Stomach (tissue), 8 donors: ENCODE measurements at regions not wholly inside any gene's neighbourhood (a gene's known extent, or its start where the extent isn't known, plus 50 kb on each side); places are given as distances from the start of the nearest gene placed in this dataset.

Source experiments
- DNase-seq, 2 donors: peaks; one replicate each; pipeline versions ENCODE4 v3.0.0 to v3.0.0-alpha.2; 2013 to 2019
- H3K27ac ChIP-seq, 5 donors: fragments of 200-600 bp in 4 of 5; sonication (generic) in 4 of 5; one replicate each; pipeline ENCODE4 v1.5.1; 2013 to 2019; ENCODE audit warnings: mild to moderate bottlenecking in 1 of 5, moderate library complexity in 1 of 5
- H3K27me3 ChIP-seq, 3 donors: fragments of 200-600 bp; sonication (generic); one replicate each; pipeline ENCODE4 v1.5.1; 2017 to 2019; ENCODE audit warnings: mixed run types in 1 of 3
- H3K36me3 ChIP-seq, 4 donors: fragments of 200-600 bp; sonication (generic); 1 replicate in 3 of 4; 2 replicates in 1 of 4; pipeline ENCODE4 v1.5.1; 2016 to 2019
- H3K4me1 ChIP-seq, 4 donors: fragments of 200-600 bp; sonication (generic); one replicate each; pipeline ENCODE4 v1.5.1; 2016 to 2019
- H3K4me3 ChIP-seq, 4 donors: fragments of 200-600 bp; sonication (generic) in 3 of 4; one replicate each; pipeline ENCODE4 v1.5.1; 2016 to 2019; ENCODE audit warnings: mild to moderate bottlenecking in 1 of 4
- H3K9me3 ChIP-seq, 4 donors: fragments of 200-600 bp; sonication (generic); one replicate each; pipeline ENCODE4 v1.5.1; 2016 to 2019
- CTCF ChIP-seq, 7 experiments: fragments of 450-650 bp in 4 of 7; fragments of 200-600 bp in 3 of 7; sonication (generic) in 3 of 7; IDR thresholded peaks; one replicate each; pipeline ENCODE4 v1.5.1; 2016 to 2019; ENCODE audit warnings: antibody characterized with exemption in 7 of 7, control low read depth in 2 of 7, mild to moderate bottlenecking in 1 of 7
- EP300 ChIP-seq: sonication (generic); formaldehyde crosslinking; IDR thresholded peaks from one replicate; pipeline ENCODE4 v1.6.1; 2017; ENCODE audit warnings: antibody characterized with exemption
- POLR2A ChIP-seq, 4 donors: fragments of 450-650 bp; IDR thresholded peaks; one replicate each; pipeline ENCODE4 v1.6.1; 2016; ENCODE audit warnings: antibody characterized with exemption in 4 of 4, control low read depth in 2 of 4, mild to moderate bottlenecking in 1 of 4, moderate library complexity in 1 of 4
- POLR2AphosphoS5 ChIP-seq, 3 donors: sonication (generic); formaldehyde crosslinking; IDR thresholded peaks; one replicate each; pipeline ENCODE4 v1.6.1; 2016; ENCODE audit warnings: antibody characterized with exemption in 3 of 3
- WGBS, 5 donors: extraction: QIAGEN DNeasy Blood & Tissue Kit in 3 of 5; methylation state at CpG; one replicate each; pipeline versions ENCODE4 v1.1.5 to v1.1.7; 2013 to 2018; 5-methylcytosine and 5-hydroxymethylcytosine counted together
- intact Hi-C: fragments of 100-400 bp; cut with DNase I; formaldehyde crosslinking; loops from one replicate; pipeline ENCODE4 v1.15.1; 2023; ENCODE audit warnings: low total_unique reads
- donor health status: healthy with polysubstance abuse.
- donor health status: Bipolar disorder and iron deficiency.
- donor health status: healthy.

GRCh38 chr2:160876765-160877164, 283.5 kb upstream of the TANK start:
- H3K4me3 ChIP-seq: no peak overlapping the region
- WGBS, 5 donors: 76 to 89% (median 80%) methylated on average over 3 of the region's 3 CpGs
- no peaks in the 10 kb centered on the region for H3K27me3 ChIP-seq
- H3K36me3 ChIP-seq: no peaks in the 10 kb centered on the region
- no peaks in the 10 kb centered on the region for H3K9me3 ChIP-seq
- H3K27ac ChIP-seq: no peak overlapping the region
- intact Hi-C loops: no loop called here
- DNase-seq: no peak
- TF ChIP-seq POLR2AphosphoS5 (IDR thresholded peaks at IDR 0.05): no peak
- TF ChIP-seq CTCF (IDR thresholded peaks at IDR 0.05): no peak
- TF ChIP-seq EP300: no peak
- no peak for TF ChIP-seq POLR2A (IDR thresholded peaks at IDR 0.05)
- H3K4me1 ChIP-seq: no peaks in the 10 kb centered on the region

GRCh38 chr2:160878618-160879017, 281.6 kb upstream of the TANK start:
- Histone ChIP-seq H3K36me3 (no peaks in the 10 kb centered on the region), H3K9me3 (no peaks in the 10 kb centered on the region), H3K4me3 (no peak overlapping the region), H3K27ac (no peak overlapping the region), H3K4me1 (no peaks in the 10 kb centered on the region), H3K27me3 (no peaks in the 10 kb centered on the region)
- no peak for DNase-seq
- intact Hi-C loops: no loop called here
- no peak for TF ChIP-seq POLR2AphosphoS5 (IDR thresholded peaks at IDR 0.05)
- no peak for TF ChIP-seq CTCF (IDR thresholded peaks at IDR 0.05)
- TF ChIP-seq EP300: no peak
- no peak for TF ChIP-seq POLR2A (IDR thresholded peaks at IDR 0.05)

GRCh38 chr2:160882906-160883305, 277.3 kb upstream of the TANK start:
- no peak for DNase-seq
- TF ChIP-seq POLR2AphosphoS5 (IDR thresholded peaks at IDR 0.05): no peak
- TF ChIP-seq POLR2A (IDR thresholded peaks at IDR 0.05): no peak
- no peaks in the 10 kb centered on the region for H3K4me1 ChIP-seq
- 79 to 89% (median 88%) methylated on average over 3 of the region's 3 CpGs for WGBS, 5 donors
- no peaks in the 10 kb centered on the region for H3K27me3 ChIP-seq
- intact Hi-C loops: no loop called here
- H3K36me3 ChIP-seq: no peaks in the 10 kb centered on the region
- H3K9me3 ChIP-seq: no peaks in the 10 kb centered on the region
- H3K27ac ChIP-seq: no peak overlapping the region
- no peak overlapping the region for H3K4me3 ChIP-seq

GRCh38 chr2:160884056-160884455, 276.2 kb upstream of the TANK start:
- intact Hi-C loops: no loop called here
- H3K4me1 ChIP-seq: no peaks in the 10 kb centered on the region
- TF ChIP-seq POLR2A (IDR thresholded peaks at IDR 0.05): no peak
- TF ChIP-seq EP300: no peak
- no peak for TF ChIP-seq CTCF (IDR thresholded peaks at IDR 0.05)
- TF ChIP-seq POLR2AphosphoS5 (IDR thresholded peaks at IDR 0.05): no peak
- no peak overlapping the region for H3K4me3 ChIP-seq
- H3K27me3 ChIP-seq: no peaks in the 10 kb centered on the region
- H3K36me3 ChIP-seq: no peaks in the 10 kb centered on the region
- 82 to 94% (median 88%) methylated on average over 6 of the region's 6 CpGs for WGBS, 5 donors
- H3K9me3 ChIP-seq: no peaks in the 10 kb centered on the region
- no peak overlapping the region for H3K27ac ChIP-seq
- no peak for DNase-seq

- no peaks in the 10 kb centered on the region for H3K27me3 ChIP-seq
- no peaks in the 10 kb centered on the region for H3K36me3 ChIP-seq
- no peak for TF ChIP-seq CTCF (IDR thresholded peaks at IDR 0.05)
- TF ChIP-seq POLR2A (IDR thresholded peaks at IDR 0.05): no peak
- TF ChIP-seq EP300: no peak
- TF ChIP-seq POLR2AphosphoS5 (IDR thresholded peaks at IDR 0.05): no peak
- 91 to 95% (median 94%) methylated on average over 4 of the region's 4 CpGs for WGBS, 5 donors
- H3K4me3 ChIP-seq: no peak overlapping the region
- intact Hi-C loops: no loop called here
- H3K9me3 ChIP-seq: no peaks in the 10 kb centered on the region
- DNase-seq: no peak
- H3K27ac ChIP-seq: no peak overlapping the region
- no peaks in the 10 kb centered on the region for H3K4me1 ChIP-seq
Observed at GRCh38 chr2:160889439-160890170, 270.6 kb upstream of the TANK start.
